B cell (primary cell): ENCODE measurements at regions not wholly inside any gene's neighbourhood (a gene's known extent, or its start where the extent isn't known, plus 50 kb on each side); places are given as distances from the start of the nearest gene placed in this dataset.

Source experiments
- ATAC-seq: fragments of 200-7000 bp; cut with Tn5 transposase; one replicate; pipeline ENCODE4 v1.10.0; 2021; ENCODE audit warnings: low read depth, mild to moderate bottlenecking, moderate number of reproducible peaks, moderate library complexity
- CTCF ChIA-PET: fragments of 350-600 bp; sonication (Branson Sonifier 250); formaldehyde crosslinking; loops from one replicate; lab custom pipeline; 2021; ENCODE audit warnings: antibody characterized with exemption, inconsistent platforms; lab: Charles Lee
- POLR2A ChIA-PET: fragments of 350-600 bp; sonication (Branson Sonifier 250); formaldehyde crosslinking; loops from one replicate; lab custom pipeline; 2021; ENCODE audit warnings: antibody characterized with exemption; lab: Charles Lee
- DNase-seq: peaks from one replicate; pipeline ENCODE4 v3.0.0; 2013
- H2AFZ ChIP-seq: 2 replicates; pipeline ENCODE4 v1.6.1; 2012; ENCODE audit warnings: mild to moderate bottlenecking, low read depth, low read length; ENCODE audit not compliant: insufficient read depth, poor library complexity, severe bottlenecking
- H3K27ac ChIP-seq, 2 donors: 1 replicate in 1 of 2; 2 replicates in 1 of 2; pipeline ENCODE4 v1.5.1; 2012 to 2013; ENCODE audit warnings: low read length in 2 of 2, mild to moderate bottlenecking in 2 of 2, moderate library complexity in 1 of 2
- H3K27me3 ChIP-seq, 4 experiments: fragments of 200-600 bp in 1 of 4; sonication (generic) in 1 of 4; replicated peaks in 1 of 4; 1 replicate in 2 of 4; 2 replicates in 2 of 4; pipeline versions ENCODE4 v1.6.1 to v1.7.0; 2013 to 2016; ENCODE audit warnings: low read length in 3 of 4, mild to moderate bottlenecking in 2 of 4, mixed read lengths in 1 of 4, moderate library complexity in 1 of 4; ENCODE audit not compliant: insufficient read depth in 4 of 4, control insufficient read depth in 3 of 4; ENCODE audit errors: control extremely low read depth in 1 of 4
- H3K36me3 ChIP-seq, 2 experiments: replicated peaks in 1 of 2; 1 replicate in 1 of 2; 2 replicates in 1 of 2; pipeline versions ENCODE4 v1.6.1 to v1.7.1; 2013; ENCODE audit warnings: low read length in 1 of 2; ENCODE audit not compliant: insufficient read depth in 2 of 2, control insufficient read depth in 1 of 2; ENCODE audit errors: control extremely low read depth in 1 of 2, extremely low read depth in 1 of 2
- H3K4me1 ChIP-seq, 2 donors: fragments of 200-600 bp in 1 of 2; sonication (generic) in 1 of 2; 1 replicate in 1 of 2; 2 replicates in 1 of 2; pipeline versions ENCODE4 v1.5.1 to v1.6.1; 2013 to 2017; ENCODE audit warnings: low read length in 2 of 2; ENCODE audit not compliant: control insufficient read depth in 2 of 2, insufficient read depth in 2 of 2
- H3K4me2 ChIP-seq: replicated peaks from 2 replicates; pipeline ENCODE3; 2012; ENCODE audit warnings: mild to moderate bottlenecking, low read depth, low read length; ENCODE audit not compliant: poor library complexity, severe bottlenecking
- H3K4me3 ChIP-seq, 5 experiments: fragments of 200-600 bp in 1 of 5; sonication (generic) in 1 of 5; 1 replicate in 3 of 5; 2 replicates in 2 of 5; pipeline versions ENCODE4 v1.5.1 to v1.7.0; 2011 to 2016; ENCODE audit warnings: low read length in 4 of 5, mild to moderate bottlenecking in 4 of 5, low read depth in 2 of 5, control low read depth in 1 of 5, moderate library complexity in 1 of 5; ENCODE audit not compliant: insufficient read depth in 1 of 5; ENCODE audit errors: control extremely low read depth in 1 of 5, extremely low read depth in 1 of 5
- H3K79me2 ChIP-seq: fragments of 200-600 bp; sonication (generic); one replicate; pipeline ENCODE4 v1.6.0; 2016; ENCODE audit warnings: low read length; ENCODE audit not compliant: control insufficient read depth, insufficient read depth
- H3K9ac ChIP-seq: fragments of 200-600 bp; sonication (generic); 2 replicates; pipeline ENCODE4 v1.6.1; 2017; ENCODE audit warnings: mild to moderate bottlenecking, low read length, moderate library complexity
- H3K9me3 ChIP-seq, 3 donors: one replicate each; pipeline versions ENCODE4 v1.6.1 to v1.7.1; 2013; ENCODE audit warnings: low read length in 2 of 3; ENCODE audit not compliant: control insufficient read depth in 2 of 3, insufficient read depth in 1 of 3; ENCODE audit errors: control extremely low read depth in 1 of 3
- H4K20me1 ChIP-seq: 2 replicates; pipeline ENCODE4 v1.6.0; 2012; ENCODE audit warnings: mild to moderate bottlenecking, low read length; ENCODE audit not compliant: insufficient read depth, control insufficient read depth, poor library complexity, severe bottlenecking
- H3K27ac Mint-ChIP-seq: one replicate; pipeline ENCODE4 v1.8.0; 2021; ENCODE audit warnings: mixed read lengths
- H3K27me3 Mint-ChIP-seq: one replicate; pipeline ENCODE4 v1.8.0; 2021; ENCODE audit warnings: mixed read lengths
- H3K4me1 Mint-ChIP-seq: one replicate; pipeline ENCODE4 v1.8.0; 2021; ENCODE audit warnings: mixed read lengths
- H3K4me3 Mint-ChIP-seq: one replicate; pipeline ENCODE4 v1.8.0; 2021; ENCODE audit warnings: mixed read lengths
- H3K9me3 Mint-ChIP-seq: one replicate; pipeline ENCODE4 v1.8.0; 2022; ENCODE audit warnings: mixed read lengths; ENCODE audit not compliant: insufficient read depth
- CTCF ChIP-seq: fragments of 200-600 bp; IDR thresholded peaks from one replicate; pipeline ENCODE4 v1.8.0; 2022; ENCODE audit warnings: antibody characterized with exemption, mild to moderate bottlenecking
- EZH2 ChIP-seq: IDR thresholded peaks from 2 replicates; pipeline ENCODE4 v1.6.1; 2012; ENCODE audit warnings: borderline replicate concordance, low read depth, mild to moderate bottlenecking, moderate library complexity, low read length; ENCODE audit not compliant: insufficient read depth, poor library complexity, severe bottlenecking
- WGBS: methylation state at CpG from one replicate; pipeline ENCODE4 v1.1.5; 2013; ENCODE audit warnings: missing lambda C conversion rate; ENCODE audit not compliant: insufficient coverage; 5-methylcytosine and 5-hydroxymethylcytosine counted together
- intact Hi-C: fragments of 100-400 bp; cut with micrococcal nuclease; formaldehyde crosslinking; loops from one replicate; pipeline ENCODE4 v1.10.0; 2022

- DNase-seq (no peak), ATAC-seq (no peak)
- H2AFZ ChIP-seq, result no peak overlapping the region
- H3K4me1 ChIP-seq, result no peaks in the 10 kb centered on the region
- no peaks in the 10 kb centered on the region for H3K27me3 Mint-ChIP-seq
- TF ChIP-seq CTCF (no peak), EZH2 (no peak)
- H3K9me3 ChIP-seq, result no peaks in the 10 kb centered on the region
- no peak overlapping the region for H3K4me3 Mint-ChIP-seq
- H4K20me1 ChIP-seq, result no peaks in the 10 kb centered on the region
- H3K27me3 ChIP-seq, result no peaks in the 10 kb centered on the region
- H3K27ac ChIP-seq, result no peak overlapping the region
- no peak overlapping the region for H3K4me2 ChIP-seq
- H3K9me3 Mint-ChIP-seq, result no peaks in the 10 kb centered on the region
- POLR2A ChIA-PET, result no interaction called here
- CTCF ChIA-PET, result no interaction called here
- H3K9ac ChIP-seq, result no peak overlapping the region
- WGBS, result 100% methylated on average over 3 of the region's 3 CpGs
- H3K4me3 ChIP-seq, result no peak overlapping the region
- intact Hi-C loops, result no loop called here
- peaks cover 7% of the 10 kb centered on the region for H3K4me1 Mint-ChIP-seq
- no peak overlapping the region for H3K27ac Mint-ChIP-seq
- H3K79me2 ChIP-seq, result no peaks in the 10 kb centered on the region
- H3K36me3 ChIP-seq, result no peaks in the 10 kb centered on the region
These were observed 579.3 kb upstream of the ADGRL4 start for GRCh38 chr1:79585801-79586200.

DNA sequence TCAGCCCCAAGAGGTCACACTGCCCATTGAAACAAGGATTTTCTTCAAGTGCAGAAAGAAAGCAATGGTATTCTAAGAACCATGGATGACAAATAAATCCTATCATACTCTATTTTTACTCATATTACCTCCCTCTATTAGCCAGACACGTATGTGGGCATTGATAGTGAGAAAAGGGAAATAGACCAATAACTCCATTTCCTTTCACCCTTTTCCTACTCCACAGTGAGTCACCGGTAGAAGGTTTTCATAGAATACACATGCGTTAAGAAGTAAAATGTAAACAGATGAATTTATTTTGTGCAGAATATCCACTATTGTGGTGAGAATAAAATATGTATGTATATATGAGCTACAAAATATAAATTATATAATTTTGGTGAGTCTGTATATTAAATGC lies 568.9 kb upstream of the ADGRL4 start:
- no peaks in the 10 kb centered on the region for H3K4me1 ChIP-seq
- H3K4me3 Mint-ChIP-seq, result no peak overlapping the region
- H3K79me2 ChIP-seq, result no peaks in the 10 kb centered on the region
- no peaks in the 10 kb centered on the region for H3K27me3 ChIP-seq
- ATAC-seq, result no peak
- no peaks in the 10 kb centered on the region for H3K36me3 ChIP-seq
- H3K4me2 ChIP-seq, result no peak overlapping the region
- ChIA-PET POLR2A (no interaction called here), CTCF (no interaction called here)
- no peak for TF ChIP-seq CTCF
- no peak for TF ChIP-seq EZH2
- no peak overlapping the region for H2AFZ ChIP-seq
- no peaks in the 10 kb centered on the region for H3K27me3 Mint-ChIP-seq
- no peaks in the 10 kb centered on the region for H3K9me3 Mint-ChIP-seq
- no peak overlapping the region for H3K4me3 ChIP-seq
- DNase-seq, result no peak
- no CpG with 5 or more reads among the region's 3 CpGs for WGBS
- H3K9me3 ChIP-seq, result no peaks in the 10 kb centered on the region
- H3K4me1 Mint-ChIP-seq, result no peaks in the 10 kb centered on the region
- no peak overlapping the region for H3K27ac ChIP-seq
- intact Hi-C loops, result no loop called here
- no peak overlapping the region for H3K9ac ChIP-seq
- no peaks in the 10 kb centered on the region for H4K20me1 ChIP-seq
- no peak overlapping the region for H3K27ac Mint-ChIP-seq
